Activated CD4-positive, alpha-beta T cell treated with anti-CD3 and anti-CD28 coated beads, Interleukin-2, Interleukin-4, amounts not matched to agents 100 ng/mL and 50 ng/mL, durations not matched to agents 16 hours and 8 hours (primary cell): ENCODE measurements at regions not wholly inside any gene's neighbourhood (a gene's known extent, or its start where the extent isn't known, plus 50 kb on each side); places are given as distances from the start of the nearest gene placed in this dataset.
"Not testable (repeated sequence)": the region's sequence is repeated elsewhere in the genome, so short reads cannot be mapped to it uniquely, and the experiment has no call there.

ENCODE experiments used
- DNase-seq: peaks from one replicate; pipeline ENCODE4 v3.0.0-alpha.2; 2020; ENCODE audit warnings: low spot score

- DNase-seq = no peak
Observed at GRCh38 chr4:33924239-33924638, 2320.1 kb downstream of the ARAP2 start.

- no peak for DNase-seq
Observed at GRCh38 chr4:33924811-33925210, 2319.5 kb downstream of the ARAP2 start.

DNA sequence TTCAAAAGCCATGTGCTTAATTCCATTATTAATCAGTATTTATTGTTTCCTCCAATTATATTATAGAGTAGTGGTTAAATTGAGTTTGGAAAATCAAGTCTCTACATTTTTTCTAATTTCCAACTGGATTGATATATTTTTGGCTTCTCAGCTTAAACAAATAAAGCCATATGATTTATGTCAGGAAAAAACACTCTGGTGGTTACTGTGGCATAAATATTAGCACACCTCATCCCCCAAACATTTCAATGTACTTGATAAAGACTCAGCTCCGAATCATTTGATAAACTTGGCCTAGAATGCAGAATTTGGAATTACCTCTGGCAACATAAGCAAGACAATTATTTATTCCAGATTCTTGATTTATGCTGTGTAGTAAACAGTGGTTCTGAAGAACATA lies 2313.8 kb downstream of the ARAP2 start:
- DNase-seq = no peak

DNA sequence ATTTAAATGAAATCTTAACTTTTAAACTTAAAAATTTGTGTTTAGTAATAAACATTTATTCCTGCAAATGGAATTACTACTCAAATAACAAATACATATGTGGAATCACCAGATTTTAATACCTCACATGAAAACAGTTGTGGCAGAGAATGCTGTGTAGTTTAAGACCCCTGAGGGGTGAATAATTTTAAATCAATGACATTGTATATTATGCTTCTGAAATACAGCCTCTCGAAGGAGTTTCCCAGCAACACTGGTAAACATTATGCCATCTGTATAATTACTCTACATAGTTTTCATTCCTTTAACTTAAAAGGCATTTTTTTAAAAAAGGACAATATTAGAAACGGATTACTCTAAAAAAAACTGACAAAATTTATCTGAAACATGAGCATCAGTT lies 2313.3 kb downstream of the ARAP2 start:
- DNase-seq = no peak

GRCh38 chr4:33940281-33940680 lies 2304.0 kb downstream of the ARAP2 start:
- DNase-seq = no peak

- no peak for DNase-seq
Observed at GRCh38 chr4:33941854-33942253, 2302.5 kb downstream of the ARAP2 start.

DNA sequence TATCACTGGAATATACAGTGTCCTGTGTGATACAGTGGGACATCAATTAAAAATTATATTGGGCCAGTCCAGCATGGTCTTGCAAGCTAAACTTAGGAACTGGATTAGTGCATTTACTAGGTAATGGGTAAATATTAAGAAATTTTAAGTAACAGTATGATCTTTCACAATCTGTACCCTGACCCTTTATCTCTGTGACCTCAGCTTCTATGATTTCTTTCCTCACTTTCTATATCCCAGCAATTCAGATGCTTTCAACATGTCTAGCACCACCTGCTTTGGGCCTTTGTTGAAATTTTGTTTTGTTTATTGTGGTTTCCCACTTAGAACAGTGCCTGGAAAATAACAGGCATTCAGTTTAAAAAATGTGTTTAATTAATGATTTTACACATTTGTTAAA lies 2295.4 kb downstream of the ARAP2 start:
- no peak for DNase-seq

GRCh38 chr4:33953848-33954247 lies 2290.5 kb downstream of the ARAP2 start:
- not testable (repeated sequence) for DNase-seq

- DNase-seq = no peak
Observed at GRCh38 chr4:33954759-33955158, 2289.6 kb downstream of the ARAP2 start.

- no peak for DNase-seq
Observed at GRCh38 chr4:33959519-33959918, 2284.8 kb downstream of the ARAP2 start.

DNA sequence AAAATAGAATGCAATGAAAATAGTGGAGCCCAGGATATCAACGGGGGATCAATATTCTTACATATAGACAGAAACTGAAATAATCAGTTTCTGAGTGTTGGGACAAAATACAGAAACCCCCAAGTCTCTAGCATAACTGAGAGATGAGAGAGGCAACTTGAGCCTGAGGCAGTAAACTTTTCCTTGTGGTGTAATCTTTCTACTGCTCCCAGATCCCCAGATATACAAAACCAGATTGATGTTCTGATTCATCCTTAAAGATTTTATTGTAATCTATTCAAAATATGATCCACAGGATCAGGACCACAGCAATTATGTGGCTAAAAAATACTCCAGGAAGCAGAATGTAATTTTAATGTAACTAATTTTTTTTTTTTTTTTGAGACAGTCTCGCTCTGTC lies 2282.6 kb downstream of the ARAP2 start:
- no peak for DNase-seq

- no peak for DNase-seq
Observed at GRCh38 chr4:33966808-33967207, 2277.5 kb downstream of the ARAP2 start.

DNA sequence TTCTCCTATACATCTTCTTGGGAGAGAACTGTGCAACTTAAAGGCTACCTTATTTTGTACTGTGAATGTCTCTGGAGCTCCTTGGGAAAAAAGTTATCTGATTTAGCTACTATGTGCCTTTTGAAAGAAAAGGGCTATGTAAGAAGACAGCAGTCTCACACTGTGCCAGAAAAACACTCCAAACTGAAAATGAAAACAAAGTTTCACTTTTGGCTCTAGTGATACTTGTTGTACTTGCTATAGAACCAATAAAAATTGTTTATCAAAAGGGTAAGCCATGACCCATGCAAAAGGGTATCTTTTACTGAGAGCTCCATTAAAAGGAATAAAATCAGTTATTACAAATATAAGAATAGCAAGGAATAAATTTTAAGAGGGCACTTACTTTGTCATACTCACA lies 2270.0 kb downstream of the ARAP2 start:
- DNase-seq = no peak

DNA sequence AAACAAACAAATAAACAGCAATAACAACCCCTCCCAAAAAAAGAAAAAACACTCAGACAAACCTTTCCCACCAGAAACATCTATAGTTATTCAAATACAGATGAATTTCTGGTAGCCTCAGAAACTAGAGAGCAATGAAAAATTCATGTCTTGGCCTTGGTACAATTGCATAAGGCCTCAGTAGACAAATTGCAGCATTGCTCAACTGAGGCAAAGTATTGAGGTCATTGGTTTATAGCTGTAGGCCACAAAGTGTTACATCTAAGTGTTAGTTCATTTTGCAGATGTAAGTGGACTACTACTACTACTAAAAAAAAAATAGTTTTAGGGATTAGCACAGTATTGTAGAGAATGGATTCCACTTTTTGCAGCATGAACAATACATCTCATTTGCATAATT lies 2268.3 kb downstream of the ARAP2 start:
- no peak for DNase-seq

GRCh38 chr4:33979781-33980180 lies 2264.5 kb downstream of the ARAP2 start:
- not testable (repeated sequence) for DNase-seq

DNA sequence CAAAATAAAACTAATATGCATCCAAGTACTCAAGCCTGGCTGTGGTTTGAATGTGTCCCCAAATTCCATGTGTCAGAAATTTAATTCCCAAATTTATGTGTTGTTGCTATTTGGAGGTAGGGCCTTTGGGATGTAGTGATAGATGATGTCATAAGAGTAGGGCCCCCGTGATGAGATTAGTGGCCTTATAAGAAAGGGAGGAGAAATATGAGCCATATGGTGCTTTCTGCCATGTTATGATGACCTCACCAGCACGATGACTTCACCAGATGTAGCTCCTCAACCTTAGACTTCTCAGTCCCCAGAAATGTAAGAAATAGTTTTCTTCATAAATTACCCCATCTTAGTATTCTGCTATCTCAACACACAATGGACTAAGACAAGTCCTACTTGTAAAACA lies 2264.0 kb downstream of the ARAP2 start:
- no peak for DNase-seq

- DNase-seq = no peak
Observed at GRCh38 chr4:33989820-33990443, 2254.4 kb downstream of the ARAP2 start.

DNA sequence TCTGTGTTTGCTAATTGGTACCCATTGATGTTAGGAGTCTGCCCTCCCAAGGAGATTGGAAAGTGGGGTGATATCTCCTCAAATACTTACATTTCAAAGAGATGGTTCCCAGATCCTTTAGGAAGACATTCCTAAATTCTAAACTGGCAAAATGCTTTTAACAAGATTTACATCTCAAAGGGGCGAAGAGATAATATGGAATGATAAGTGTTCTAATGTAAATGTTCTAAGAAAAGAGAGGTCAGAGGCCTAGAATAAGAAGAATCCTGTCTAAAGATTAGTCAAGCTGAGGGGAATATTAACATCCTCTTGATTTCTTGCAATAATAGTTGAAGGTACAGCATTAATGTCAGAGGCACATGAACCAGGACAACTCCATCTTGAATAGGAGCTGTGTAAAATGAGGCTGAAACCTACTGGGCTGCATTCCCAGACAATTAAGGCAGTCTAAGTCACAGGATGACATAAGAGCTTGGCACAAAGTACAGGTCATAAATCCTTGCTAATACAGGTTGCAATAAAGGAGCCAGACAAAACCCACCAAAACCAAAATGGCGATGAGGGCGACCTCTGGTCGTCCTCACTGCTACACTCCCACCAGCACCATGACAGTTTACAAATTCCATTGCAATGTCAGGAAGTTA lies 2248.1 kb downstream of the ARAP2 start:
- DNase-seq = no peak

DNA sequence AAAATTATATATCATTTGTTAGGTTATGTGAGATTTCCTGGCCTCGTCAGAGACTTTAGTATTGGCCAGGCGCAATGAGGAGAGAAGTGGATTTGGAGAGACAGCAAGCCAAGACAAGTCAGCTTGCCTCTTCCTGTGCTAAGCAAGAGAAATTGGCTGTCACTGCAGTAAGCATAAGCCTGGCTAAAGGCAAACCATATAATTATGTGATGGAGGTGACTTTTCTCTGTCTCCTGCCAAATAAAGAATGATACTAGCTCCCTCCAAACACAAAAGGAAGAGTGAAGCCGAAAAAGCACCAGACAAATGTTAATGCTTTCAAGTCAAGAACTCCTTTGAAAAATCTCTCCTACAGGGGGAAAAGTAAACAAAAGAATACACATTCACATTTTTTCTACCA lies 2246.0 kb downstream of the ARAP2 start:
- DNase-seq = no peak

- DNase-seq = no peak
Observed at GRCh38 chr4:34000356-34000755, 2244.0 kb downstream of the ARAP2 start.

DNA sequence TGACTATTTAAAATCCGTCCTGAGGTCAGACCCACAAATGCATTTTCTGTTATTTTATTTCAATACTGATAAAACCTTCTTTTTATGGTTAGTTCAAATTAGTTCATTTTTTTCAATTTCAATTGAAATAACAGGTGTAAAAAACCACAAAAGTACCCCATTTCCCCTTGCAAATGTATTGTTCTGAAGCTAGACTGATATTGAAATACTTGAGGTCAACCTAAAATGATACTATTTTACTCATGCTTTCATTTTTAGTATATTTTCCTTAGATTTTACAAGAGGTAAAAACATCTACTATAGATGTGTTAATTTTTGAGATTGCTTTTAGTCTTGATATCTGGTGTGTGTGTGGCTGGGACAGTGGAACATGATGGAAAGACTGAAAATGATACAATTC lies 2237.8 kb downstream of the ARAP2 start:
- DNase-seq = peak; percentile 11

GRCh38 chr4:34009951-34010350 lies 2234.4 kb downstream of the ARAP2 start:
- DNase-seq = no peak

DNA sequence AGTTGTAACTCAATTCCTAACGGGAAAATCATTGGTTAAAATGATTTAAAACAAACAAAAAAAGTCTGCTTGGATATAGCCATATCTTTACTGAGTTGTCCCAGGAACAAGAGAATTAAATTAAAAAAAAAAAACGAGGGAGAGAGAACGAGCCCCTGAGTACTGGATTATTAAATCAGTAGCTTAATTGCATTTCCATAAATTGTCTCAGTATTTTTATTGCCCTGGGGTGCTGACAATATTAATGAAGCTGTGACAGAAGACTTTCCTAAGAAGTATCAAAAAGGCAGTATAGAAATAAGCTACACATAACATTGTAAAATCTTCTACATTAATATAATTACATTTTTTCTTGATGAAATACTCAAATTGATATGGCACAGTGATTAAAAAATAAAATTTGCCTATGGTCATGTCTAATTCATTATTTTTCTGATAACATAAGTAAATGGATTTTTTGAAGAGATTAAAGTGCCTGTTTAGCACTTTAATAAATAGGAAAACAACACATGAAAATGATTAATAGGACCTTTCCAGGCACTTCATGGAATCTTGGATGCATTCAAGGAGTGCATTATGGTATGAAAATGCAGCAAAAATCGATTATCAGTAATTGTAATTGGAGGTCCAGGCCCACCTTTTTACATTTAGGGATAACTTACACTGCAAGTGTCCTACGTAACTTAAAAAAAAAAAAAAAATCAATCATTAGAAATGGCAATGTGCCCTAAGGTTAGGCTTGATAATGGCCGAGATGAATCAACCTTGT lies 2233.4 kb downstream of the ARAP2 start:
- DNase-seq = no peak
